ENCODE measurements at regions not wholly inside any gene's neighbourhood (a gene's known extent, or its start where the extent isn't known, plus 50 kb on each side); places are given as distances from the start of the nearest gene placed in this dataset.

DNA sequence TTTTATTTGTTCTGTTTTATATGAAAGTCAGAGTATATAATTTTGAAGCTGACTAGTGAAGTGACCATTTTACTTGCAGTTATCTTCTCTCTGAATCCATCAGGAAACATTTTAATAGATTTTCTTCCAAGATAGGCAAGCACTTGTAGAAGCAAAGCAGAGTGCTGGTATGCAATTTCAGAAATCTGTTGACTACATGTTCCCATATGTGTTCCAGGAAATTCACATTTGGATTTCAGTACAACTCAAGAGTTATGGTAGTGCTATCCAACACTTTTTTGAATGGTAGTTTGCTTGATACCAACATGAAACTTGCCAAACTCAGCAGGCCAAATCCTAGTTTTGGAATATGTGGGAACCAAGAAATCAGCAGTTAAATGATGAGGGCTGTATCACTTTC is 94.0 kb downstream of the CENPW start:
- no peak for DNase-seq (ENCODE audit: extremely low spot score in 2 of 2)
- H3K27me3 ChIP-seq: no peaks in the 10 kb centered on the region
- TF ChIP-seq, protein P1, sequence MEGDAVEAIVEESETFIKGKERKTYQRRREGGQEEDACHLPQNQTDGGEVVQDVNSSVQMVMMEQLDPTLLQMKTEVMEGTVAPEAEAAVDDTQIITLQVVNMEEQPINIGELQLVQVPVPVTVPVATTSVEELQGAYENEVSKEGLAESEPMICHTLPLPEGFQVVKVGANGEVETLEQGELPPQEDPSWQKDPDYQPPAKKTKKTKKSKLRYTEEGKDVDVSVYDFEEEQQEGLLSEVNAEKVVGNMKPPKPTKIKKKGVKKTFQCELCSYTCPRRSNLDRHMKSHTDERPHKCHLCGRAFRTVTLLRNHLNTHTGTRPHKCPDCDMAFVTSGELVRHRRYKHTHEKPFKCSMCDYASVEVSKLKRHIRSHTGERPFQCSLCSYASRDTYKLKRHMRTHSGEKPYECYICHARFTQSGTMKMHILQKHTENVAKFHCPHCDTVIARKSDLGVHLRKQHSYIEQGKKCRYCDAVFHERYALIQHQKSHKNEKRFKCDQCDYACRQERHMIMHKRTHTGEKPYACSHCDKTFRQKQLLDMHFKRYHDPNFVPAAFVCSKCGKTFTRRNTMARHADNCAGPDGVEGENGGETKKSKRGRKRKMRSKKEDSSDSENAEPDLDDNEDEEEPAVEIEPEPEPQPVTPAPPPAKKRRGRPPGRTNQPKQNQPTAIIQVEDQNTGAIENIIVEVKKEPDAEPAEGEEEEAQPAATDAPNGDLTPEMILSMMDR (IDR thresholded peaks at IDR 0.05): no peak
- TF ChIP-seq POLR2AphosphoS5 (IDR thresholded peaks at IDR 0.05; ENCODE audit: insufficient read depth in 1 of 2, low read depth in 1 of 2): no peak
- TF ChIP-seq POLR2A (IDR thresholded peaks at IDR 0.05): no peak
- no peaks in the 10 kb centered on the region for H3K36me3 ChIP-seq
- intact Hi-C loops (cut with DNase I): no loop called here
- H3K4me1 ChIP-seq: no peaks in the 10 kb centered on the region
- H3K4me3 ChIP-seq: no peak overlapping the region
- H3K9me3 ChIP-seq: no peaks in the 10 kb centered on the region
- H3K27ac ChIP-seq: no peak overlapping the region

DNA sequence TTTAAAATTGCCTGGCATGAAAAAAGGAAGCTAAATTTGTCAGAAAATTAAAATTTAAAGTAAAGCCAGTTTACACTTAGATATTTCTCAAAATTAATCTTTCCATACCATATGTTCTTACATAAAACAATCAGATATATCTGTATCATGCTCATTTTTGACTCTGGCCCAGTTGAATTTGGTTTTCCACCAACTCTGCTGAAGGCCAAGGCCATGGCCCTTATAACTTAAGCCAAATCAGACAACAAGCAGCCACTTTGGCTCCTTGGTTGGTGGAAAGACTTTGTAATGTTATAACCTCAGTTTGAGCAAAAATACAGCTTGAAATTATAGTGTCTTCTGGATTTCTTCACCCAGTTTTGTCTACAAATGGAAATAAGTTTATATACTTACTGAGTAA is 97.3 kb downstream of the CENPW start:
- Histone ChIP-seq H3K27ac (no peak overlapping the region), H3K9me3 (no peaks in the 10 kb centered on the region), H3K4me3 (no peak overlapping the region), H3K36me3 (no peaks in the 10 kb centered on the region), H3K4me1 (no peaks in the 10 kb centered on the region), H3K27me3 (no peaks in the 10 kb centered on the region)
- TF ChIP-seq POLR2A (IDR thresholded peaks at IDR 0.05) (no peak), POLR2AphosphoS5 (IDR thresholded peaks at IDR 0.05; ENCODE audit: insufficient read depth in 1 of 2, low read depth in 1 of 2) (no peak)
- TF ChIP-seq, protein P1 (IDR thresholded peaks at IDR 0.05): no peak
- DNase-seq (ENCODE audit: extremely low spot score in 2 of 2): no peak
- intact Hi-C loops (cut with DNase I): no loop called here

DNA sequence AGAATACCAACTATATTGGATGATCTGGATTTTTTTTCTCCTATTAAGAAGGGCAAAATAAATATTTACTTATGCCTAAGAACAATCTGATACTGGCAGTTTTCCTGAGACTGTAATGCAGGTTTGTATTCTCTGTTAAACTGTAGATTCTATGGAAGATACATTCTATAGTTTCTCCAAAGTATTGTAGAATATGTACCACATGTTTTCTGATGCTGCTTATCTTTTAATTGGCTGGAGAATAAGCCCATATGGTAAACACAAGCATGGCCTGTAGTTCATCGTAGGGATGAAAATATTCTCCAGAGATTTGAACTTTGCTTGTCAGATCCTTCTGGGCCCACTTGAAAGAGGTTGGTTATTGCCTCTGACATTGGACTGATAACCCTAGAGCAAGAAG is 99.1 kb downstream of the CENPW start:
- intact Hi-C loops (cut with DNase I): no loop called here
- TF ChIP-seq, protein P1 (IDR thresholded peaks at IDR 0.05): no peak
- TF ChIP-seq POLR2A (IDR thresholded peaks at IDR 0.05) (no peak), POLR2AphosphoS5 (IDR thresholded peaks at IDR 0.05; ENCODE audit: insufficient read depth in 1 of 2, low read depth in 1 of 2) (no peak)

DNA sequence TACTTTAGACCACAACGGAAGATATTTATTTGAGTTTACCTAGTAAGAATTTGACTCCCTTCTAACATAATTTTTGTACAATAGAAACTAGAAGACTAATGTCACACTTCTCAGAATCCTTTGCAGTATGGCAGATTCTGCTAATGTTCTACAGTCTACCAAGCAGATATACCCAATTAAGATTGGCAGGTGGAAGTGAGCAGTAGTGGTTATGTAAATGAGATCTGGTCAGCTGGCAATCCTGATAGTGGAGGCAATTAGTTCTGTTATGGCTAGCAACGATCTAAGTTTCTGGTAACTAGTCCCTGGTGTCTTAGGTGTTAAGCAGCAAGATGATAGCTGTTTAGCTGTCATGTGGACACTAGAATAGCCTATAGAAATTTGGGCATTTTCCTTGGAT is 101.0 kb downstream of the CENPW start:
- H3K36me3 ChIP-seq: no peaks in the 10 kb centered on the region
- TF ChIP-seq, protein P1 (IDR thresholded peaks at IDR 0.05): no peak
- no peak for TF ChIP-seq POLR2AphosphoS5 (IDR thresholded peaks at IDR 0.05; ENCODE audit: insufficient read depth in 1 of 2, low read depth in 1 of 2)
- TF ChIP-seq POLR2A (IDR thresholded peaks at IDR 0.05): no peak
- H3K27ac ChIP-seq: no peak overlapping the region
- H3K27me3 ChIP-seq: no peaks in the 10 kb centered on the region
- intact Hi-C loops (cut with DNase I): no loop called here
- no peaks in the 10 kb centered on the region for H3K4me1 ChIP-seq
- no peaks in the 10 kb centered on the region for H3K9me3 ChIP-seq
- H3K4me3 ChIP-seq: no peak overlapping the region
- DNase-seq (ENCODE audit: extremely low spot score in 2 of 2): no peak

More for the DNA sequence above, 99.1 kb downstream of the CENPW start:
- DNase-seq (ENCODE audit: extremely low spot score in 2 of 2): no peak
- Histone ChIP-seq H3K9me3 (no peaks in the 10 kb centered on the region), H3K4me1 (no peaks in the 10 kb centered on the region), H3K27ac (no peak overlapping the region), H3K27me3 (no peaks in the 10 kb centered on the region), H3K4me3 (no peak overlapping the region), H3K36me3 (no peaks in the 10 kb centered on the region)

- H3K4me3 ChIP-seq: no peak overlapping the region
- intact Hi-C loops (cut with DNase I): no loop called here
- no peak for DNase-seq (ENCODE audit: extremely low spot score in 2 of 2)
Observed at GRCh38 chr6:126444659-126445273, 104.9 kb downstream of the CENPW start.

More at GRCh38 chr6:126444659-126445273, 104.9 kb downstream of the CENPW start:
- no peaks in the 10 kb centered on the region for H3K36me3 ChIP-seq
- no peaks in the 10 kb centered on the region for H3K4me1 ChIP-seq
- H3K27ac ChIP-seq: no peak overlapping the region
- TF ChIP-seq POLR2AphosphoS5 (IDR thresholded peaks at IDR 0.05; ENCODE audit: insufficient read depth in 1 of 2, low read depth in 1 of 2) (no peak), POLR2A (IDR thresholded peaks at IDR 0.05) (no peak)
- TF ChIP-seq, protein P1 (IDR thresholded peaks at IDR 0.05): no peak
- no peaks in the 10 kb centered on the region for H3K27me3 ChIP-seq
- H3K9me3 ChIP-seq: no peaks in the 10 kb centered on the region
